HL-60/S4 (cell line): ENCODE measurements at regions not wholly inside any gene's neighbourhood (a gene's known extent, or its start where the extent isn't known, plus 50 kb on each side); places are given as distances from the start of the nearest gene placed in this dataset.

Experiments used
- in situ Hi-C: fragments of 300-500 bp; cut with MboI; formaldehyde crosslinking; loops from 2 replicates; pipeline ENCODE4 v1.14.3; 2022; ENCODE audit warnings: low sequenced_read_pairs

- in situ Hi-C loops = no loop called here
Observed at GRCh38 chr2:151087377-151087776, 174.3 kb downstream of the RBM43 start.

DNA sequence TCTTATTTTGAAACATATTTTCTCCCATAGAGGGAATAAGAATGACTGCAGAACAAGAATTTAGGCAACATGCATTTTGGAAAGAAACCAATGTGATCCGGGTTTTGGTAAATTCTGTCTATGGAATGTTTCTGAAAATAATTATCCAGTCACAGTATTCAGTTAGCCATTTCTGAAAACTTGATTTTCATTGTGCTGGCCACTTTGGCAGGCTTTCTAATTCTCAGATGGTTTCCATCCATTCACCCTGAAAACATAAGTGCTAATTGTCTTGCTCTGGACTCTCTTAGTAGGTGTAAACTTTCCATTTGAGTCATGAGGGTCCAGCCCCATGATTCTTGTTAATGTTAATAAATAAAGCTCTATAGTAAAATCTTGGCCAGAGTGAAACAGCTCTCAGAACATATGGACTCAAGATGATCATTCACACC is 176.5 kb downstream of the RBM43 start:
- in situ Hi-C loops = no loop called here

DNA sequence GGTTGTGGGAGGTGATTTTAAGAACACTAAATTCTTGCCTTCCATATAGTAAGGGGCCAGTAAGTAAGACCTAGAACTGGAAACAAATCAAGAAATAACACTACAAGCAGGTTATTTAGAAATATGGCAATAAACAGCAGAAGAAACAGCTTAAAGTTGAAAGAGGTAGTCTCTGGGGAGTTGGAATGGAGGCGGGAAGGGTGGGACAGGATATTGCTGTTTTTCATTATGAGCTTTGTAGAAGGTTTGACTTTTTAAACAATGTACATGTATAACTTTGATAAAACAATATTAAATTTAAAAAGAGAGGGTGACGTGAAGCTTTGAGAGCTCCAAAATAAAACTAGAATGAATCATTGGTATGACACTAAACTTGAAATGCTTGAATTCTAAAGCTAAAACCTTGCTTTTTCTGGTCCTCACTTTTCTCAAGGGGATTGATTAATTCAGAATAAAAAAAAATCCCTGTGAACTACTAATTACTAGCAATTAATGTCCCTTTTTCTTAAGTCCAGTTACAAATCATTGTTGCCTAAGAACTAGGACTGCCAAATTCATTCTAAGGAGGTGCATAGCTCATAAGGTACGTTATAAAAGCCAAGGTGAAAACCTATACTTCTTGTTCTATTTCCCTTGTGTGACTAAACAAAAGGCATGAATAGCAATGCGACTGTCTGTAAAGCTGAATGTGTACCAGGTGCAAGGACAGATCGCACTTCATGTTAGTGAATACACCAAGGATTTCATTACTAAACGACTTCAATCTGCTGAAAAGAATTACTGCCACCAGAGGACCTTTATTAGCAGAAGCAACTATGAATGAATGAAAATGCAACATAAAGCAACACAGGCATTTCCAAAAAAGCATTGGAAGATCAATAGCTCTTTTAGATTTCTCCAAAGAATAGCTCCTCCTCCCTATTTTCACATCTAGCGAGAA is 177.5 kb downstream of the RBM43 start:
- in situ Hi-C loops = no loop called here

- in situ Hi-C loops = no loop called here
Observed at GRCh38 chr2:151078889-151079288, 182.8 kb downstream of the RBM43 start.

- in situ Hi-C loops = loop anchor here (25.0 kb wide), 1 partner anchor 1485 kb away; the partner anchor contains the start of gene MMADHC
Observed at GRCh38 chr2:151071906-151072305, 189.8 kb downstream of the RBM43 start.

DNA sequence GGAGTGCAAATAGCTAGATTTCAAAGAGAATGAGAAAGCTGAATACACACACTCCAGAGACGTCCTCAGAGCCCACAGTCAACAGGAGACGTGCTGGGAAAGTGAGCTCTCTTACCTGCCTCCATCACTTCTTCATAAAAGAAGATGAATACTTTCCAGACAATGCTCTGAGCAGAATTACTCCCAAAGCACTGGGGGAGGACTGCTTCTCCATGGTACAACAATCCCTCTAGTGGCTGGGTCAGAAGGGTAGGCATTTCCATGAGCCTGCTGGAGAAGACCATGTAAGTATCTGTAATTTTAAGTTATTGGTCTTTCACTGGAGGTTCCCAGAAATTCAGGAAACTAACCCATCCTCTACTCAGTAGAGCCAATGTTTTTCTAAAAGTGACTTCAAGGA is 190.3 kb downstream of the RBM43 start:
- in situ Hi-C loops = loop anchor here (25.0 kb wide), 1 partner anchor 1484 kb away; the partner anchor contains the start of gene MMADHC

DNA sequence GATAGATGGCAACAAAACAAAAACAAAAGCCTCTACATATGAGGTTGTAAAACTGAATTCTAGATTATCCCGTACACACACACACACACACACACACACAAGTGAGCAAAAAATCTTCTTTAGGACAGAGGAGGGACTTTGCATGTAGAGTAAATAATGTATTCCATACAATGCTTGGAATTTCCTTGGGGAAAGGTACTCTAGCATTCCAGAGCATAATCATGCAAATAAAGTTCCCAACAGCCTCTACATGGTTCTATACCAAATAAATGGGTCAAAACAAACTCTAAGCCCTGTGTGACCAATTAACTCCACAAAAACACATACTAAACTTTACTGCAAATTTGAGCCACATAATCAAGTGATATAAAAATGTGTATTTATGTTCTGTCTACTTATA is 191.4 kb downstream of the RBM43 start:
- in situ Hi-C loops = loop anchor here (25.0 kb wide), 1 partner anchor 1483 kb away; the partner anchor contains the start of gene MMADHC

DNA sequence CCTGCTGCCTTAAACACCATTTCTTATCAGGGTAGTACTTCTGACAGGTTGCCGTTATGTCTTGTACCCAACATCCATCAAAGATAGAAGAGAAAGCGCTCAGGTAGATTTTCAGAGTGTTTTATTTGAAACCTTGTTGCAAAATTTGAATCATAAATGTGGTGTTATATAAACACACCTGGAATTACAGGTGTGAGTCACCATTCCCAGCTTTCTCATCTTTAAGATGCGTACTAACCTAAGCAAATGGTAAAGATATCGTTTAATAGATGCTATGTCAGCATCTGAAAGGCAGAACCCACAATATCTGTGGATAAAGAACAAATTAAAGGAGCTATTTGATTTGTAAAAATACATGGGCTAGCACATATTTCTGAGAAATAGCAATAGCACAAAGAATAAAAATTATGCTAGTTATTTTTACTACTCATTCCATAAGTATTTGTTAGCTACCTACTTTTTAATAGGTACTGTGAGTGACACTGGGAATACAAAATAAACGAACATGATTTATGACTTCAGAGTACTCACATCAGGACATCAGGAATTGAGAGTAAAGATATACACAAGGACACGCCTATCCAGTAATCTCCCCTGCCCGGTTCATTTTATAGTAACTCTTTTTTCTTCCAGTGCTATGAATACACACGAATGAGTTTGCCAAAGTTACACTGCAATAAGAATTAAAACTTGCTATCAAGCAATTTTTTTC is 193.8 kb downstream of the RBM43 start:
- in situ Hi-C loops = loop anchor here (25.0 kb wide), 1 partner anchor 1481 kb away; the partner anchor contains the start of gene MMADHC

- in situ Hi-C loops = loop anchor here (25.0 kb wide), 1 partner anchor 1476 kb away; the partner anchor contains the start of gene MMADHC
Observed at GRCh38 chr2:151063271-151063670, 198.4 kb downstream of the RBM43 start.

GRCh38 chr2:151060287-151060686 is 201.4 kb downstream of the RBM43 start:
- in situ Hi-C loops = loop anchor here (25.0 kb wide), 1 partner anchor 1473 kb away; the partner anchor contains the start of gene MMADHC

- in situ Hi-C loops = loop anchor here (25.0 kb wide), 1 partner anchor 1470 kb away; the partner anchor contains the start of gene MMADHC
Observed at GRCh38 chr2:151056870-151057269, 204.8 kb downstream of the RBM43 start.

- in situ Hi-C loops = loop anchor here (25.0 kb wide), 1 partner anchor 1466 kb away; the partner anchor contains the start of gene MMADHC
Observed at GRCh38 chr2:151053661-151053990, 208.0 kb downstream of the RBM43 start.

DNA sequence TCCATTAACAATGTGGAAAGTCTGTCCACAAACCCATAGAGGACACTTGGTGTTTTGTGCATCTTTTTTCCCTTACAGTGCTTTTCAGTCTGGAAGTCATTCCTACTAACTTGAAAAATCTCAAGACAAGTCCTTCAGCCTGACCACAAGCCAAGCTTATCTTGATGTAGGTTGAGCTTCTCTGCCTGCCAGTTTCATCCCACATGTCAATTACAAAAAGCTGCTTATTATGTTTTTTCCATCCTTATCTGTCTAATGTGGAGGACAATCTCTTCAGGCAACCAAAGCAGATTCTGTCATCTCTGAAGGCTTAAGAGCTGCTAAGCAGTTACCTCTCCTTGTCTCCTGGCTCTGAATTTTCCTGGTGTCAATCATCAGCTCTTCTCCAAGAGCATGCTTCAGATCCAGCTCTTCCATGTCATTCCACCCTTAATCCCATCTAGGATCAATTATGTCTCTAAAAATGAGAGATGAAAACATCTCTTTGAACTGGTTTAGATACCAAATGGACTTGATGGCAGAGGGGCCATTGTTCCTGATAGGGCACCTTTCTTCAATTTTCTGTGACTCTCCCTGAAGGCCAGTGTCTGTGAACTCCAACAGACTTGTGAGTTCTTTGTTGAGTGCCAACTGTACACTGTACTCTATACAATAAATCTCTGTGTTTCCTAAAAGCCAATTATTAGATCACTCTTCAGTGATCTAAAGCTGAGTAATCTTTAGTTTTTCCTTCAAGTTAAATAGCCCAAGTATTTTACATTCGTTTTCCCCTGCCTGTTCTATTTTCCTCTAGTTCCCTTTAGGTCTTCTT is 208.6 kb downstream of the RBM43 start:
- in situ Hi-C loops = loop anchor here (25.0 kb wide), 1 partner anchor 1466 kb away; the partner anchor contains the start of gene MMADHC

DNA sequence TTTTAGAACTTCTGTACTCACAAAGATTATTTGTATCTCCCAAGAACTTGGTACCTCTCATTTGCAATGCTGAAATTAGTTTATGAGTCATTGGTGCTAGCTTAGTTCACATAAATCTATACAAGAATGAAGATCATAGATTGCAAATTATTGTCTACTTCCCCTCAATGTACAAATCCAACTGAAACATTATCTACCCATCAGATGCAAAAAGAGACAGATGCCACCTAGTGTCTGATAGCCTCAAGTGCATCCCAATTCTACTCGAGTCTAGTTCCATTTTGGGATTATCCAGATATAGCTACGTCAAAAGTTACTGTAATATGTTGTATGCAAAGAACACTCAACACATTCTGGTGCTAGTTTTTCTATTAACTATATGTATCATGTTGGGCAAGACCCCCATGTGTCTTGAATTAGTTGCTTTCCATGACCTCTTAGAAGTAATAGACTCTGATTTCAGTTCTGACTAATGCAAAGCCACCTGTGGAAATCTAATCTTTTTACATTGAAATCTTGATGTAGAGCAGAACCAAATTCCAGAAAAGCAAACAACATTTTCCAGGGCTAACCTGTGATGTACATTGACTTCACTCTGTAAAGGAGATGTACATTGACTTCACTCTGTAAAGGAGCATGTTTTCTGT is 210.0 kb downstream of the RBM43 start:
- in situ Hi-C loops = loop anchor here (25.0 kb wide), 1 partner anchor 1464 kb away; the partner anchor contains the start of gene MMADHC

DNA sequence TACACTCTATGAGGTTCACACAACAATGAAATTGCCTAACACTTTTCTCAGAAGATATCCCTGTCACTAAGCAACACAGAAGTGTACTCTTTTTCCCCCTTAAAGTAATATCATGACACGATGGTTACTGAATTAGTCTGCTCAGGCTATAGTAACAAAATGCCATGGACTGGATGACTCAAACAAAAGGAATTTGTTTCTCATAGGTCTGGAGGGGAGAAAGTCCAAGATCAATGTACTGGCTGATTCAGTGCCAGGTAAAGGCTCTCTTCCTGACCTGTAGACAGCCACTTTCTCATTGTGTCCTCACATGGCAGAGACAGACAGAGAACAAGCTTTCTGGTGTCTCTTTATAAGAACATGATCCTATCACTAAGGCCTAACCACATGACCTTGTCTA is 211.9 kb downstream of the RBM43 start:
- in situ Hi-C loops = loop anchor here (25.0 kb wide), 1 partner anchor 1462 kb away; the partner anchor contains the start of gene MMADHC

DNA sequence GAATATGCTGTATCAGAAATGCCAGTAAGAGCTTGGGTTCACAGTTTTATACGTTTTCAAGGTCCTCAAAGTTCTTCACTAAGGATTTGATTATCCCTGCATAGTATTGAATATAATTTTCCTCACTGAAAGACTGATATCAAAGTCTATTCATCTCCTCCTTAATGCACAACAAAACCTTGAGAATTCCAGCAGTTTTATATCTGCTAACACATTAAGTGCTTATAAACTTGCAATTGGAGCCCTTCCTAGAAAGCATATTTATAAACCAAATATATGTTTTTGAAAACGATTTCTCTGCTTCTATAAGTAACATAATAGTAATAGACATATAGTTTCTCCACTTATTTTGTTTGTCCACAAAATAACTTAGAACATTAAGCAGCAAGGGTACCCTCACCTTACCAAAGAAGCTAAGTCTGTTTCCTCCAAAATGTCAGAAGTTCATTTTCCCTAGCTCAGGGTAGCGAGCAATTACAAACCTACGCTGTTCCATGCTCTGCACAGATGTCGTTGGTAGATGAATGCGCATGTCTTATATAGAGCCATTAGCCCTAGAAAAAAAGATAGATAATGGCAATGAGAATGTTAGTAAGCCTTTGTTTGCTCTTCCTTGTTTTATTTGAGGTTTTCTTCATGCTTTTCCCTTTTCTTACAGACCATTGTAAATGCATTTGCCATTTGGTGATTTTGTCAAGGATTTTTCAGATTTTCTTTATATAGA is 213.2 kb downstream of the RBM43 start:
- in situ Hi-C loops = no loop called here

DNA sequence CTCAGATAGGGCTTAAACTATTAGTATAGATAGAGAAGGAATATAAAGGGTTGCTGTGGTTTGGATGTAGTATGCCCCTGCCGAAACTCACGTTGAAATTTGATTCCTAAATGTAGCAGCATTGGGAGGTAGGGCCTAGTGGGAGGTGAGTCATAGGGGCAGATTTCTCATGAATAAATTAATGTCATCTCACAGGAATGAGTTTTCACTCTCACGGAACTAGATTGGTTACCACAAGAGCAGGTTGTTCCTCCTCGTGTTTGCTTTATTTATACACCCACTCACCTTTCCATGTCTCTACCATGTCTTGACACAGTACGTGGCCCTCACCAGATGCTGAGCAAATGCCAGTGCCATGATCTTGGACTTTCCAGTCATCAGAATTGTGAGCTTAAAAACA is 218.2 kb downstream of the RBM43 start:
- in situ Hi-C loops = no loop called here

- in situ Hi-C loops = no loop called here
Observed at GRCh38 chr2:151042964-151043363, 218.7 kb downstream of the RBM43 start.

DNA sequence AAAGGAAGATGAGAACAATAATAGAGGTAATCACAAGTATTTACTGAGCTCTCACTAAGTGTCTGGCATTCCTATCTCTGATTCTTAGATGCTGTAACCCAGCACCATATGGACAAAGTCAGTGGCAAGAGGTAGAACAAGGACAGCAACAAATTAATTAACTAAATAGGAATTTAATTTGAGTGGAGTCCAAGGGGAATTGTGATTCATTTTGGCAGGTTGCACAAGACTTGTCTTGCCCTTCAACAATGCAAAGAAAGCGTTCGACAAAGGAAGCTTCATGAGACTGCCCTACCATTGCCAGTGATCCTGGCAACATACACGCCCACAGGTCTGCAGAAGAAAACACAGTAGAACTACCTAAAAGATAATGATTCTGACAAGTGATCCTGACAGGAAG is 221.6 kb downstream of the RBM43 start:
- in situ Hi-C loops = no loop called here
